RWPE2 (cell line): ENCODE measurements at regions not wholly inside any gene's neighbourhood (a gene's known extent, or its start where the extent isn't known, plus 50 kb on each side); places are given as distances from the start of the nearest gene placed in this dataset.

Experiments used
- ATAC-seq: fragments of 200-7000 bp; cut with Tn5 transposase; 3 replicates; pipeline ENCODE4 v1.9.1; 2021; ENCODE audit warnings: low read depth
- DNase-seq: peaks from one replicate; pipeline ENCODE4 v3.0.0-alpha.2; 2020; ENCODE audit warnings: low spot score
- H3K27ac ChIP-seq: fragments of 450-650 bp; 2 replicates; pipeline ENCODE4 v1.5.1; 2017; ENCODE audit warnings: mild to moderate bottlenecking; ENCODE audit not compliant: poor library complexity, severe bottlenecking
- H3K27me3 ChIP-seq: fragments of 250-450 bp; sonication (Bioruptor Pico); 2 replicates; pipeline ENCODE4 v1.5.1; 2021; ENCODE audit warnings: mild to moderate bottlenecking, moderate library complexity; ENCODE audit not compliant: insufficient read depth, poor library complexity, severe bottlenecking
- H3K36me3 ChIP-seq: fragments of 250-450 bp; sonication (Bioruptor Pico); 2 replicates; pipeline ENCODE4 v1.5.1; 2020; ENCODE audit warnings: low read depth, mild to moderate bottlenecking, moderate library complexity
- H3K4me1 ChIP-seq: fragments of 250-450 bp; sonication (Bioruptor Pico); 2 replicates; pipeline ENCODE4 v1.5.1; 2021; ENCODE audit warnings: mild to moderate bottlenecking, moderate library complexity; ENCODE audit not compliant: insufficient read depth, poor library complexity, severe bottlenecking
- H3K4me3 ChIP-seq: fragments of 250-450 bp; sonication (Bioruptor Pico); 2 replicates; pipeline ENCODE4 v1.5.1; 2021; ENCODE audit warnings: mild to moderate bottlenecking, moderate library complexity; ENCODE audit not compliant: severe bottlenecking
- H3K9me3 ChIP-seq: fragments of 250-450 bp; sonication (Bioruptor Pico); 2 replicates; pipeline ENCODE4 v1.5.1; 2021; ENCODE audit warnings: mild to moderate bottlenecking, moderate library complexity; ENCODE audit not compliant: severe bottlenecking
- TF ChIP-seq, protein P1 (sequence below): fragments of 450-650 bp; IDR thresholded peaks from one replicate; pipeline ENCODE4 v1.5.1; 2017; ENCODE audit warnings: mild to moderate bottlenecking, moderate library complexity; ENCODE audit not compliant: poor library complexity, severe bottlenecking

DNA sequence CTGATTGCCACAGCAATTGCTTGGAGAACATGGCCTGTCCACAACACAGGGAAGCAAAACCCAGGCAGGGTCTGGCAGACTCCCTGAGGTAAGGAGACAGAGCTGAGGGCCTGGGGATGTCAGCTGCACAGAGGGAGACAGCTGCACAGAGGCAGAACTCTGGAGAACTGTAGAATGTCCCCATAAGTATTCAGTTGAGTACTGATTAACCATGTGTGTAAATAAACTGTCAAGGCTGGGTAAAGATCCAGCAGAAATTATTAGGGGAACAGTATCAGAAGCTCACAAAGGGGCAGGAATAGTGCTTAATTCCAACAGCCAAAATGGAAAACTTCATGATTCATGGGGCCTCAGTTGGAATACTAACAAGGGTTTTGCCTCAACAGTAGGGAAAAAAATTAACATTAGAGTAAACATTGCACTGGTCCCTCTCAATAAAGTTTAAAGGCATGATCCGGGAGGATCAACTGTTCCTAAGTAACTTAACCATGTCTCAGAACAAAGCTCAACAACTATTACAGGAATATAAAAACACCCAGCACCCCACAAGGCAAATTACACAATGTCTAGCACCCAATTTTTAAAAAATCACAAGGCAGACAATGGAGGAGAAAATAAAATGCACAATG is 201.3 kb upstream of the RASSF8 start:
- DNase-seq, result no peak
- Histone ChIP-seq H3K9me3 (no peaks in the 10 kb centered on the region), H3K4me3 (no peak overlapping the region), H3K27me3 (no peaks in the 10 kb centered on the region), H3K4me1 (no peaks in the 10 kb centered on the region), H3K27ac (no peak overlapping the region), H3K36me3 (no peaks in the 10 kb centered on the region)
- TF ChIP-seq, protein P1, sequence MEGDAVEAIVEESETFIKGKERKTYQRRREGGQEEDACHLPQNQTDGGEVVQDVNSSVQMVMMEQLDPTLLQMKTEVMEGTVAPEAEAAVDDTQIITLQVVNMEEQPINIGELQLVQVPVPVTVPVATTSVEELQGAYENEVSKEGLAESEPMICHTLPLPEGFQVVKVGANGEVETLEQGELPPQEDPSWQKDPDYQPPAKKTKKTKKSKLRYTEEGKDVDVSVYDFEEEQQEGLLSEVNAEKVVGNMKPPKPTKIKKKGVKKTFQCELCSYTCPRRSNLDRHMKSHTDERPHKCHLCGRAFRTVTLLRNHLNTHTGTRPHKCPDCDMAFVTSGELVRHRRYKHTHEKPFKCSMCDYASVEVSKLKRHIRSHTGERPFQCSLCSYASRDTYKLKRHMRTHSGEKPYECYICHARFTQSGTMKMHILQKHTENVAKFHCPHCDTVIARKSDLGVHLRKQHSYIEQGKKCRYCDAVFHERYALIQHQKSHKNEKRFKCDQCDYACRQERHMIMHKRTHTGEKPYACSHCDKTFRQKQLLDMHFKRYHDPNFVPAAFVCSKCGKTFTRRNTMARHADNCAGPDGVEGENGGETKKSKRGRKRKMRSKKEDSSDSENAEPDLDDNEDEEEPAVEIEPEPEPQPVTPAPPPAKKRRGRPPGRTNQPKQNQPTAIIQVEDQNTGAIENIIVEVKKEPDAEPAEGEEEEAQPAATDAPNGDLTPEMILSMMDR, result no peak
- no peak for ATAC-seq

DNA sequence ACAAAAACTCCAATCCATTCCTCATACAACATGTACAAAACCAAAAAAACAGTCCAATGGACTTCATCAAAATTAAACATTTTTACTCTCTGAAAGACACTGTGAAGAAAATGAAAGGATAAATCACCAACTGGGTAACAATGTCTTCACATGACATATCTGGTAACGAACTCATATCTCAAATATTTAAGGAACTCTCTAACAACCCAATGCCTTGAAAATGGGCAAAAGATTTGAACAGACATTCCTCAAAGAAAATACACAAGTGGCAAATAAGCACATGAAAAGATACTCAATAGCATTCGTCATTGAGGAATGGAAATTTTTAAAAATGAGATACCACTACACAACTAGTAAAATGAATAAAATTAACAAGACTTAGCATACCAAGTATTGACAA is 198.7 kb upstream of the RASSF8 start:
- Histone ChIP-seq H3K27me3 (no peaks in the 10 kb centered on the region), H3K36me3 (no peaks in the 10 kb centered on the region), H3K27ac (no peak overlapping the region), H3K4me1 (no peaks in the 10 kb centered on the region), H3K4me3 (no peak overlapping the region), H3K9me3 (no peaks in the 10 kb centered on the region)
- no peak for DNase-seq
- no peak for ATAC-seq
- TF ChIP-seq, protein P1, result no peak

DNA sequence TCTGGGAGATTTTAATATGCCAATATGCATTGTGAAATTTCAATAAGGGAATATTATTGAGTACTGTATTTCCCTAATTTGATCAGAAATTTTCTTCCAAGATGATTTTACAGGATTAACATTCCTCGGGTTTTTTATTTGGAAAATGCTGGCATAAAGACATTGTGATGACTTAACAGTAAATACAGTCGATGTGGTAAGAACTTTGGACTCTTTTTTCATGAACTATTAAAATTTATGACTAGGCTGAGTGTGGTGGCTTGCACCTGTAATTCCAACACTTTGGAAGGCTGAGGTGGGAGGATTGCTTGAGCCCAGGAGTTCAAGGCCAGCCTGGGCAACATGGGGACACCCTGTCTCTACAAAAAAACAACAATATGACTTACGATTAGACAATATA is 197.1 kb upstream of the RASSF8 start:
- Histone ChIP-seq H3K4me3 (no peak overlapping the region), H3K36me3 (no peaks in the 10 kb centered on the region), H3K27me3 (no peaks in the 10 kb centered on the region), H3K4me1 (no peaks in the 10 kb centered on the region), H3K27ac (no peak overlapping the region), H3K9me3 (no peaks in the 10 kb centered on the region)
- TF ChIP-seq, protein P1, result no peak
- ATAC-seq (no peak), DNase-seq (no peak)

DNA sequence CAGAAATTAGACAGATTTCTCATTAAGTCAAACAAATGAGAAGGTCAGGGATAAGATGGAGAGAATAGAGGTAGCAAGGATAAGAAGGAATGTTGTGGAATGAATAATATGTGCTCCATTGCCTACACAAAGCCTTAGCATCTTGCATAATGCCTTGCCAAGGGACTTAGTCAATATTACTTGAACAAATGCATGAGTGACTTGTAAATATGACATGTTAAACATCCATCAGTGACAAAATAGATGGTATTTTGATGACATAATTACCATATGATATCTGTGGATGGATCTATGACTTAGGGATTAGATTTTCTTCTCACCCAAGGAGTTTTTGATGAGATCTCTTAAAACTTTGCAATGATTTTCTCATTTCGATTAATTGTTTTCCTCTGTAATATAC is 194.1 kb upstream of the RASSF8 start:
- Histone ChIP-seq H3K36me3 (no peaks in the 10 kb centered on the region), H3K4me1 (peaks cover 8% of the 10 kb centered on the region), H3K9me3 (no peaks in the 10 kb centered on the region), H3K27me3 (no peaks in the 10 kb centered on the region), H3K4me3 (no peak overlapping the region), H3K27ac (no peak overlapping the region)
- TF ChIP-seq, protein P1, result no peak
- ATAC-seq (no peak), DNase-seq (no peak)

DNA sequence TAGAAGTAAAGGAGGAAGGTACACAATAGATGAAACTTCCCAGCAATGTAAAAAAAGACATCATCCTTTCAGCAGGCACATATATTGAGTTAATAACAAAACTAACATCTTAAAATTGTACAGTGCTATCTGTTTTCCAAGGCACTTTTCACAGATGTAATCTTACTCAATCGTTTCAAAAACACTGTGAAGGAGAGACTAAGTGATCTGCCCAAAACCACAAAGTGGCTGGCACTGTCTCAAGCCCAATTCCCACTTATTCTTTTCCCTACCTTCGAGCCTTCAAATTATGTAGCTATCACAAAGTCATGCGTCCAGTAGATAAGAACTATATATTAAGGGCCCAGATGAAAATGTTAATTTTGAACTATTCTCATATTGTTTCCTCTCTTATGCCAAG is 193.6 kb upstream of the RASSF8 start:
- DNase-seq (no peak), ATAC-seq (no peak)
- no peaks in the 10 kb centered on the region for H3K27me3 ChIP-seq
- no peaks in the 10 kb centered on the region for H3K36me3 ChIP-seq
- no peaks in the 10 kb centered on the region for H3K9me3 ChIP-seq
- no peak overlapping the region for H3K27ac ChIP-seq
- peaks cover 8% of the 10 kb centered on the region for H3K4me1 ChIP-seq
- no peak overlapping the region for H3K4me3 ChIP-seq
- TF ChIP-seq, protein P1, result no peak
